ENCODE measurements at regions not wholly inside any gene's neighbourhood (a gene's known extent, or its start where the extent isn't known, plus 50 kb on each side); places are given as distances from the start of the nearest gene placed in this dataset.

DNA sequence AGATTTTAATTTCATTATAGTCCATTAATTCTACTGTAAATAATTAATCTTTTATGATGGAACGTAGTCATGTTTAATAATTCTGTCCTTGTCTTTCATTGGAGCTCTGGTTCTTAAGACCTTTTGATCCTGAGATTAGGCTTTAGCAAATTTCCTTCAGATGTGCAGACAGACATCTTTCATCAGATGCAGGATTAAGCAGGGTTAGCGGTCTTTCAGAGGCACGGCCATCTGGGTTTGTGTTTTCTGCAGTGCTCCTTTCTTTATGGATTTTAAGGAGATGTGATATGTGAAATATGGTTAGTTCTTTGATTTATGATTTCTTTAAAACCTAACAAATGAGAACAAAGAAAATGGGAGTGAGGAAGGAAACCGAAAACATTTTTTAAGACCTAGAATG is 643.9 kb upstream of the SGCG start:
- no peaks in the 10 kb centered on the region for H3K79me2 ChIP-seq (ENCODE audit: control insufficient read depth, insufficient read depth, low read length)
- no peak overlapping the region for H3K9ac ChIP-seq (ENCODE audit: control insufficient read depth, extremely low read depth, insufficient read depth, low read length)
- H3K4me1 ChIP-seq (ENCODE audit: control insufficient read depth, extremely low read depth, insufficient read depth, low read length) = no peaks in the 10 kb centered on the region
- no peak for TF ChIP-seq EZH2 (IDR thresholded peaks at IDR 0.05; ENCODE audit: low read length)
- TF ChIP-seq, protein P1, sequence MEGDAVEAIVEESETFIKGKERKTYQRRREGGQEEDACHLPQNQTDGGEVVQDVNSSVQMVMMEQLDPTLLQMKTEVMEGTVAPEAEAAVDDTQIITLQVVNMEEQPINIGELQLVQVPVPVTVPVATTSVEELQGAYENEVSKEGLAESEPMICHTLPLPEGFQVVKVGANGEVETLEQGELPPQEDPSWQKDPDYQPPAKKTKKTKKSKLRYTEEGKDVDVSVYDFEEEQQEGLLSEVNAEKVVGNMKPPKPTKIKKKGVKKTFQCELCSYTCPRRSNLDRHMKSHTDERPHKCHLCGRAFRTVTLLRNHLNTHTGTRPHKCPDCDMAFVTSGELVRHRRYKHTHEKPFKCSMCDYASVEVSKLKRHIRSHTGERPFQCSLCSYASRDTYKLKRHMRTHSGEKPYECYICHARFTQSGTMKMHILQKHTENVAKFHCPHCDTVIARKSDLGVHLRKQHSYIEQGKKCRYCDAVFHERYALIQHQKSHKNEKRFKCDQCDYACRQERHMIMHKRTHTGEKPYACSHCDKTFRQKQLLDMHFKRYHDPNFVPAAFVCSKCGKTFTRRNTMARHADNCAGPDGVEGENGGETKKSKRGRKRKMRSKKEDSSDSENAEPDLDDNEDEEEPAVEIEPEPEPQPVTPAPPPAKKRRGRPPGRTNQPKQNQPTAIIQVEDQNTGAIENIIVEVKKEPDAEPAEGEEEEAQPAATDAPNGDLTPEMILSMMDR (optimal IDR thresholded peaks at IDR 0.05 in 1 of 3, IDR thresholded peaks at IDR 0.05 in 1 of 3, conservative IDR thresholded peaks at IDR 0.05 in 1 of 3; ENCODE audit: extremely low read depth in 1 of 3, insufficient read depth in 2 of 3, low read length in 3 of 3) = no peak
- dilution Hi-C loops (cut with MboI; ENCODE audit: extremely low pct_ligation_motif_present, low sequenced_read_pairs) = no loop called here
- H3K36me3 ChIP-seq (ENCODE audit: control insufficient read depth in 2 of 2, extremely low read depth in 1 of 2, insufficient read depth in 2 of 2, low read length in 2 of 2) = no peaks in the 10 kb centered on the region
- H3K4me3 ChIP-seq (ENCODE audit: control insufficient read depth in 2 of 3, extremely low read depth in 1 of 3, insufficient read depth in 2 of 3, low read depth in 1 of 3, low read length in 3 of 3) = no peak overlapping the region
- no peaks in the 10 kb centered on the region for H4K20me1 ChIP-seq (ENCODE audit: control insufficient read depth, extremely low read depth, insufficient read depth, low read length)
- H3K27ac ChIP-seq (ENCODE audit: control insufficient read depth, insufficient read depth, low read length) = no peak overlapping the region
- no peak overlapping the region for H3K4me2 ChIP-seq (ENCODE audit: control insufficient read depth, extremely low read depth, insufficient read depth, low read depth, low read length)
- DNase-seq (ENCODE audit: low read depth, low spot score) = no peak
- H3K9me3 ChIP-seq (ENCODE audit: control insufficient read depth, low read depth, low read length) = no peaks in the 10 kb centered on the region
- no peaks in the 10 kb centered on the region for H3K27me3 ChIP-seq (ENCODE audit: control insufficient read depth, extremely low read depth, insufficient read depth, low read length)
- FAIRE-seq = no peak
- H2AFZ ChIP-seq (ENCODE audit: control insufficient read depth, low read length) = no peak overlapping the region
- no peaks in the 10 kb centered on the region for H3K9me1 ChIP-seq (ENCODE audit: control insufficient read depth, extremely low read depth, insufficient read depth, low read length)

DNA sequence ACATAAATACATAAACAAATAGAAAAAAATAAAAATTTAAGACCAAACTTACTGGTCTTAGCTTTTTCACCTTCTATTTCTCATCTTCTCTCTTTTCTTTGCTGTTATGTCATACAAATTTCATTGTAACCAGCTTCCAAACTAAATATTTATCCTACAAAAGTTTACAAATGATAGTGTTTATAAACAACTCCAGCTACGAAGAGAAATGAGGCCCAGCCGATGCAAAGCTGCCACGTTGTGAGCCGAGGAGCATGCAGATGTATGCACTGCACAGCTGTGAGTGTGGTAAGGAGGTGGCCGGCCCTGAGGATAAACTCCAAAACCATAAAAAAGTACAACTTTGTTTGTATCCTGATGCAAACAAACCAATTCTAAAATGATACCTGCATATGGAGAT is 642.4 kb upstream of the SGCG start:
- no peak overlapping the region for H3K4me2 ChIP-seq (ENCODE audit: control insufficient read depth, extremely low read depth, insufficient read depth, low read depth, low read length)
- H3K9me3 ChIP-seq (ENCODE audit: control insufficient read depth, low read depth, low read length) = no peaks in the 10 kb centered on the region
- no peaks in the 10 kb centered on the region for H3K9me1 ChIP-seq (ENCODE audit: control insufficient read depth, extremely low read depth, insufficient read depth, low read length)
- TF ChIP-seq, protein P1 (optimal IDR thresholded peaks at IDR 0.05 in 1 of 3, IDR thresholded peaks at IDR 0.05 in 1 of 3, conservative IDR thresholded peaks at IDR 0.05 in 1 of 3; ENCODE audit: extremely low read depth in 1 of 3, insufficient read depth in 2 of 3, low read length in 3 of 3) = no peak
- TF ChIP-seq EZH2 (IDR thresholded peaks at IDR 0.05; ENCODE audit: low read length) = no peak
- H3K9ac ChIP-seq (ENCODE audit: control insufficient read depth, extremely low read depth, insufficient read depth, low read length) = no peak overlapping the region
- no peaks in the 10 kb centered on the region for H4K20me1 ChIP-seq (ENCODE audit: control insufficient read depth, extremely low read depth, insufficient read depth, low read length)
- no peak for DNase-seq (ENCODE audit: low read depth, low spot score)
- no peak overlapping the region for H3K27ac ChIP-seq (ENCODE audit: control insufficient read depth, insufficient read depth, low read length)
- no peak for FAIRE-seq
- H3K27me3 ChIP-seq (ENCODE audit: control insufficient read depth, extremely low read depth, insufficient read depth, low read length) = no peaks in the 10 kb centered on the region
- H3K36me3 ChIP-seq (ENCODE audit: control insufficient read depth in 2 of 2, extremely low read depth in 1 of 2, insufficient read depth in 2 of 2, low read length in 2 of 2) = no peaks in the 10 kb centered on the region
- no peak overlapping the region for H3K4me3 ChIP-seq (ENCODE audit: control insufficient read depth in 2 of 3, extremely low read depth in 1 of 3, insufficient read depth in 2 of 3, low read depth in 1 of 3, low read length in 3 of 3)
- dilution Hi-C loops (cut with MboI; ENCODE audit: extremely low pct_ligation_motif_present, low sequenced_read_pairs) = no loop called here
- H3K4me1 ChIP-seq (ENCODE audit: control insufficient read depth, extremely low read depth, insufficient read depth, low read length) = no peaks in the 10 kb centered on the region
- no peak overlapping the region for H2AFZ ChIP-seq (ENCODE audit: control insufficient read depth, low read length)
- no peaks in the 10 kb centered on the region for H3K79me2 ChIP-seq (ENCODE audit: control insufficient read depth, insufficient read depth, low read length)

Data from keratinocyte (primary cell).